Endodermal cell (in vitro differentiated cells): ENCODE measurements at regions not wholly inside any gene's neighbourhood (a gene's known extent, or its start where the extent isn't known, plus 50 kb on each side); places are given as distances from the start of the nearest gene placed in this dataset.
A peak's percentile ranks its signal among the peaks of the same experiment; 100 is the strongest.

ENCODE experiments used
- DNase-seq: peaks from one replicate; pipeline ENCODE4 v3.0.0-alpha.2; 2017
- H3K27ac ChIP-seq: 2 replicates; pipeline ENCODE4 v1.5.1; 2013; ENCODE audit warnings: mild to moderate bottlenecking, low read depth, low read length, moderate library complexity
- H3K27me3 ChIP-seq: 2 replicates; pipeline ENCODE4 v1.6.1; 2013; ENCODE audit warnings: mild to moderate bottlenecking, low read length, moderate library complexity; ENCODE audit not compliant: insufficient read depth, control insufficient read depth, poor library complexity, severe bottlenecking
- H3K36me3 ChIP-seq: 2 replicates; pipeline ENCODE4 v1.7.0; 2013; ENCODE audit warnings: mild to moderate bottlenecking, low read length, moderate library complexity; ENCODE audit not compliant: control insufficient read depth, insufficient read depth
- H3K4me1 ChIP-seq: one replicate; pipeline ENCODE4 v1.7.0; 2013; ENCODE audit warnings: low read length; ENCODE audit not compliant: control insufficient read depth, insufficient read depth
- H3K4me3 ChIP-seq: 2 replicates; pipeline ENCODE4 v1.5.1; 2013; ENCODE audit warnings: mild to moderate bottlenecking, low read length, moderate library complexity
- H3K9ac ChIP-seq: 2 replicates; pipeline ENCODE4 v1.6.1; 2013; ENCODE audit warnings: mild to moderate bottlenecking, low read length, moderate library complexity; ENCODE audit not compliant: poor library complexity, severe bottlenecking; ENCODE audit errors: extremely low read depth
- H3K9me3 ChIP-seq: 2 replicates; pipeline ENCODE4 v1.6.1; 2013; ENCODE audit warnings: mild to moderate bottlenecking, low read length, moderate library complexity; ENCODE audit not compliant: control insufficient read depth
- H3K27ac Mint-ChIP-seq: 2 replicates; pipeline ENCODE4 v1.8.0; 2020; ENCODE audit warnings: mixed read lengths
- H3K27me3 Mint-ChIP-seq: 2 replicates; pipeline ENCODE4 v1.8.0; 2021; ENCODE audit warnings: mild to moderate bottlenecking, mixed read lengths; ENCODE audit not compliant: insufficient read depth
- H3K36me3 Mint-ChIP-seq: 2 replicates; pipeline ENCODE4 v1.8.0; 2020; ENCODE audit warnings: low read depth, mixed read lengths
- H3K4me1 Mint-ChIP-seq: 2 replicates; pipeline ENCODE4 v1.8.0; 2020; ENCODE audit warnings: mixed read lengths
- H3K4me3 Mint-ChIP-seq: 2 replicates; pipeline ENCODE4 v1.8.0; 2020; ENCODE audit warnings: mild to moderate bottlenecking, moderate library complexity, mixed read lengths
- H3K9me3 Mint-ChIP-seq: 2 replicates; pipeline ENCODE4 v1.8.0; 2020; ENCODE audit warnings: mild to moderate bottlenecking, mixed read lengths
- WGBS, 2 experiments: methylation state at CpG; one replicate each; pipeline versions ENCODE4 v1.1.5 to v1.1.7; 2013; ENCODE audit warnings: missing lambda C conversion rate in 2 of 2, mixed read lengths in 1 of 2; ENCODE audit not compliant: insufficient coverage in 1 of 2, insufficient read length in 1 of 2; 5-methylcytosine and 5-hydroxymethylcytosine counted together
- TF ChIP-seq, protein P1 (sequence below): fragments of 200-600 bp; sonication (generic); conservative IDR thresholded peaks from 2 replicates; pipeline ENCODE4 v1.5.0; 2021; ENCODE audit warnings: antibody characterized with exemption, mild to moderate bottlenecking

DNA sequence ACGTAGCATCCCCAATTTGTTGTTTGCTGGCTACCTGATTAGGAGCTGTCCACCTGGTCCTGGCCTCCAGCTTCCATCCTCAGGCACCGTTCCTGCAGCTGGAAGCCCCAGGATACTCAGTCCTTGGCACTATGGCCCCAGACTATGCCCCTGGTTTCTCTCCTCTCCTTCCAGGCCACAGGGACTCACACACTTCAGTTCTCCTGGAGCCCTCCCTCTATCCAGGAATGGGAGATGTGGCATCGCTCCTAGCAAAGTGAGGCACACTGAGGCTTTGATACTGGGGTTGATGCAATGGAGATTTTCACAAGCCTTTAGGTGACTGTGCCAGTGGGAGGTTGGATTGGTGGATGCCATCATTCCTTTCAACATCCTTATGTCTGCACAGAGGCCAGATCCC is 142.8 kb upstream of the B3GAT1 start:
- H3K9ac ChIP-seq, result no peak overlapping the region
- Mint-ChIP-seq H3K4me1 (no peaks in the 10 kb centered on the region), H3K27ac (no peak overlapping the region), H3K9me3 (peaks cover 3% of the 10 kb centered on the region), H3K4me3 (no peak overlapping the region), H3K27me3 (peaks cover 17% of the 10 kb centered on the region), H3K36me3 (no peaks in the 10 kb centered on the region)
- DNase-seq, result peak; percentile 13
- WGBS, 2 experiments, result 88 to 100% methylated on average over 1 to 3 of the region's 3 CpGs
- H3K27me3 ChIP-seq, result peaks cover 8% of the 10 kb centered on the region
- no peaks in the 10 kb centered on the region for H3K9me3 ChIP-seq
- TF ChIP-seq, protein P1, sequence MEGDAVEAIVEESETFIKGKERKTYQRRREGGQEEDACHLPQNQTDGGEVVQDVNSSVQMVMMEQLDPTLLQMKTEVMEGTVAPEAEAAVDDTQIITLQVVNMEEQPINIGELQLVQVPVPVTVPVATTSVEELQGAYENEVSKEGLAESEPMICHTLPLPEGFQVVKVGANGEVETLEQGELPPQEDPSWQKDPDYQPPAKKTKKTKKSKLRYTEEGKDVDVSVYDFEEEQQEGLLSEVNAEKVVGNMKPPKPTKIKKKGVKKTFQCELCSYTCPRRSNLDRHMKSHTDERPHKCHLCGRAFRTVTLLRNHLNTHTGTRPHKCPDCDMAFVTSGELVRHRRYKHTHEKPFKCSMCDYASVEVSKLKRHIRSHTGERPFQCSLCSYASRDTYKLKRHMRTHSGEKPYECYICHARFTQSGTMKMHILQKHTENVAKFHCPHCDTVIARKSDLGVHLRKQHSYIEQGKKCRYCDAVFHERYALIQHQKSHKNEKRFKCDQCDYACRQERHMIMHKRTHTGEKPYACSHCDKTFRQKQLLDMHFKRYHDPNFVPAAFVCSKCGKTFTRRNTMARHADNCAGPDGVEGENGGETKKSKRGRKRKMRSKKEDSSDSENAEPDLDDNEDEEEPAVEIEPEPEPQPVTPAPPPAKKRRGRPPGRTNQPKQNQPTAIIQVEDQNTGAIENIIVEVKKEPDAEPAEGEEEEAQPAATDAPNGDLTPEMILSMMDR, result no peak
- H3K4me3 ChIP-seq, result no peak overlapping the region
- H3K27ac ChIP-seq, result no peak overlapping the region
- H3K36me3 ChIP-seq, result no peaks in the 10 kb centered on the region
- H3K4me1 ChIP-seq, result no peaks in the 10 kb centered on the region

DNA sequence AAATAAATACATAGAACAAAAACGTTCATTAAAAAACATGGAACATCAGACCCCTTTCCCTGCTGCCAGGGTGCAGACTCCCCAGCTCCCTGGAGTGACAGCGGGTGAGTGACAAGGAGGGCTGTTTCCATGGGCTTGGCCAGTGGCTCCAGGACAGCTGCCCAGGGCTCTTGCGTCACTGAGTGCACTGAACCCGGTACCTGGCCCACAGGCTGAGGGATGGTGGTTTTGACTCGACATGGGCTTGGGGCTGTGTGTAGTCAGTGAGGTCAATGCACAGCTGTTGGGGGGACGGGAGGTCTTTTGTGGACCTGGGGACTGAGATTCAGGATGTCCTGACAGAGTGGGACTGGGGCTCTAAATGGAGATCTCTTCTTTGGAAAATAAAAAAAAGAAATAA is 142.1 kb upstream of the B3GAT1 start:
- no peak overlapping the region for H3K4me3 Mint-ChIP-seq
- no peaks in the 10 kb centered on the region for H3K36me3 ChIP-seq

DNA sequence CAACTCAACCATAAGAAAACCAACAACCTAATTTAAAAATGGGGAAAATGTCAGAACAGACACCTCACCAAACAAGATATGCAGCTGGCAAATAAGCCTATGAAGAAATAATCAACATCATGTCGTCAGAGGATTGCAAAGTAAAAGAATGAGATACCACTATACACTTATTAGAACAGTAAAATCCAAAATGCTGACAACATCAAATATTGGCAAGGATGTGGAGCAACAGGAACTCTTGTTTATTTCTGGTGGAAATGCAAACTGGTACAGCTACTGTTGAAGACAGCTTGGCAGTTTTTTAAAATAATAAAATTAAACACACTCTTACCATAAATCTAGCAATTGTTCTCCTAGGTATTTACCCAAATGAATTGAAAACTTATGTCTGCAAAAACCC is 140.7 kb upstream of the B3GAT1 start:
- Mint-ChIP-seq H3K27ac (no peak overlapping the region), H3K4me3 (no peak overlapping the region), H3K36me3 (no peaks in the 10 kb centered on the region), H3K4me1 (no peaks in the 10 kb centered on the region), H3K27me3 (peaks cover 16% of the 10 kb centered on the region), H3K9me3 (peaks cover 5% of the 10 kb centered on the region)
- no peak for DNase-seq
- Histone ChIP-seq H3K27me3 (peaks cover 8% of the 10 kb centered on the region), H3K9me3 (no peaks in the 10 kb centered on the region), H3K4me1 (no peaks in the 10 kb centered on the region), H3K36me3 (no peaks in the 10 kb centered on the region), H3K9ac (no peak overlapping the region), H3K27ac (no peak overlapping the region), H3K4me3 (no peak overlapping the region)
- WGBS, 2 experiments, result 91 to 100% methylated on average over 1 of the region's 1 CpG
- TF ChIP-seq, protein P1, result no peak

More for the DNA sequence above, 142.1 kb upstream of the B3GAT1 start:
- Histone ChIP-seq H3K9me3 (no peaks in the 10 kb centered on the region), H3K4me1 (no peaks in the 10 kb centered on the region), H3K27me3 (peaks cover 8% of the 10 kb centered on the region), H3K27ac (no peak overlapping the region), H3K9ac (no peak overlapping the region), H3K4me3 (no peak overlapping the region)
- peaks cover 5% of the 10 kb centered on the region for H3K9me3 Mint-ChIP-seq
- TF ChIP-seq, protein P1, result no peak
- DNase-seq, result peak; percentile 29
- H3K27me3 Mint-ChIP-seq, result peaks cover 19% of the 10 kb centered on the region
- H3K4me1 Mint-ChIP-seq, result no peaks in the 10 kb centered on the region
- WGBS, 2 experiments, result 92 to 100% methylated on average over 4 to 6 of the region's 6 CpGs
- no peaks in the 10 kb centered on the region for H3K36me3 Mint-ChIP-seq
- H3K27ac Mint-ChIP-seq, result no peak overlapping the region
